SK-N-SH treated with all-trans-retinoic acid at 6 μM for 48 hours (cell line): ENCODE measurements at regions not wholly inside any gene's neighbourhood (a gene's known extent, or its start where the extent isn't known, plus 50 kb on each side); places are given as distances from the start of the nearest gene placed in this dataset.

Source experiments
- CSDC2 ChIP-seq: fragments of 250-450 bp; sonication (Bioruptor Pico); IDR thresholded peaks from 2 replicates; pipeline ENCODE4 v1.5.0; 2020; ENCODE audit warnings: mild to moderate bottlenecking, moderate library complexity
- RARB ChIP-seq: fragments of 250-450 bp; sonication (Bioruptor Pico); IDR thresholded peaks from 2 replicates; pipeline ENCODE4 v1.8.0; 2021; ENCODE audit warnings: mild to moderate bottlenecking, moderate library complexity
- SNAI2 ChIP-seq: fragments of 250-450 bp; sonication (Bioruptor Pico); IDR thresholded peaks from 2 replicates; pipeline ENCODE4 v1.5.0; 2020; ENCODE audit warnings: mild to moderate bottlenecking, moderate library complexity
- TOX ChIP-seq: fragments of 250-450 bp; sonication (Bioruptor Pico); IDR thresholded peaks from 2 replicates; pipeline ENCODE4 v1.8.0; 2021; ENCODE audit warnings: mild to moderate bottlenecking, moderate library complexity, borderline replicate concordance
- ZC3H10 ChIP-seq: fragments of 250-450 bp; sonication (Bioruptor Pico); IDR thresholded peaks from 2 replicates; pipeline ENCODE4 v1.5.1; 2021; ENCODE audit warnings: mild to moderate bottlenecking, moderate library complexity
- ZFP3 ChIP-seq: fragments of 250-450 bp; sonication (Bioruptor Pico); IDR thresholded peaks from 2 replicates; pipeline ENCODE4 v1.5.0; 2020; ENCODE audit warnings: mild to moderate bottlenecking, moderate library complexity
- ZFP30 ChIP-seq: fragments of 450-650 bp; formaldehyde crosslinking; IDR thresholded peaks from 2 replicates; pipeline ENCODE4 v1.5.0; 2022; ENCODE audit warnings: mild to moderate bottlenecking, moderate library complexity
- ZNF70 ChIP-seq: fragments of 450-650 bp; formaldehyde crosslinking; IDR thresholded peaks from 2 replicates; pipeline ENCODE4 v1.5.0; 2020; ENCODE audit warnings: mild to moderate bottlenecking, moderate library complexity
- TF ChIP-seq, protein P1 (sequence below): fragments of 250-450 bp; sonication (Bioruptor Pico); IDR thresholded peaks from 2 replicates; pipeline ENCODE4 v1.5.1; 2021; ENCODE audit warnings: mild to moderate bottlenecking, moderate library complexity

DNA sequence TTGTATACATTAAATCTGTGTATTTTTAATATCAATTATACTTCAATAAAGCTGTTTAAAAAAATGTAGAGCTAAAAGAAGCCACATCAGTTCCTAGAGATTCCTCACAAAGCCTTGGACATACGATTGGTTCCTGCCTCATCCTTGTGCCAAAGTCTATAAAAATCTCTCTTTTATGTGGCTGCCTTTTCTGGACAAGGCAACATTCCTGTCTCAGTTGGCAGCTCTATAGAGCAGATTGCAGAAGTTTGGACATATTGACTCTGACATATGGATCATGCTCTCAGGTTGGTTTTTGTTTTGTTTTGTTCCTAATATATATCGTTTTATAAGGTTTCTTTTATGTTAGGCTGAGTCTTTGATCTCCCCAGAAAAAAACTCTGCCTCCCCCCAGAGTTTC lies 148.9 kb downstream of the MAFB start:
- no peak for TF ChIP-seq ZFP30 (CRISPR knock-in tag)
- no peak for TF ChIP-seq ZC3H10 (CRISPR knock-in tag)
- TF ChIP-seq, protein P1, sequence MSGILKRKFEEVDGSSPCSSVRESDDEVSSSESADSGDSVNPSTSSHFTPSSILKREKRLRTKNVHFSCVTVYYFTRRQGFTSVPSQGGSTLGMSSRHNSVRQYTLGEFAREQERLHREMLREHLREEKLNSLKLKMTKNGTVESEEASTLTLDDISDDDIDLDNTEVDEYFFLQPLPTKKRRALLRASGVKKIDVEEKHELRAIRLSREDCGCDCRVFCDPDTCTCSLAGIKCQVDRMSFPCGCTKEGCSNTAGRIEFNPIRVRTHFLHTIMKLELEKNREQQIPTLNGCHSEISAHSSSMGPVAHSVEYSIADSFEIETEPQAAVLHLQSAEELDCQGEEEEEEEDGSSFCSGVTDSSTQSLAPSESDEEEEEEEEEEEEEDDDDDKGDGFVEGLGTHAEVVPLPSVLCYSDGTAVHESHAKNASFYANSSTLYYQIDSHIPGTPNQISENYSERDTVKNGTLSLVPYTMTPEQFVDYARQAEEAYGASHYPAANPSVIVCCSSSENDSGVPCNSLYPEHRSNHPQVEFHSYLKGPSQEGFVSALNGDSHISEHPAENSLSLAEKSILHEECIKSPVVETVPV (CRISPR knock-in tag) = no peak
- TF ChIP-seq SNAI2 (CRISPR knock-in tag) = no peak
- TF ChIP-seq CSDC2 = no peak
- TF ChIP-seq TOX = no peak
- no peak for TF ChIP-seq RARB (CRISPR knock-in tag)
- TF ChIP-seq ZNF70 (CRISPR knock-in tag) = no peak
- TF ChIP-seq ZFP3 (CRISPR knock-in tag) = no peak
